AG08395 (cell line): ENCODE measurements at regions not wholly inside any gene's neighbourhood (a gene's known extent, or its start where the extent isn't known, plus 50 kb on each side); places are given as distances from the start of the nearest gene placed in this dataset.
"Not testable (repeated sequence)": the region's sequence is repeated elsewhere in the genome, so short reads cannot be mapped to it uniquely, and the experiment has no call there.

Experiments
- DNase-seq: peaks from one replicate; pipeline ENCODE4 v3.0.0; 2012; ENCODE audit warnings: mixed read lengths, low spot score

DNA sequence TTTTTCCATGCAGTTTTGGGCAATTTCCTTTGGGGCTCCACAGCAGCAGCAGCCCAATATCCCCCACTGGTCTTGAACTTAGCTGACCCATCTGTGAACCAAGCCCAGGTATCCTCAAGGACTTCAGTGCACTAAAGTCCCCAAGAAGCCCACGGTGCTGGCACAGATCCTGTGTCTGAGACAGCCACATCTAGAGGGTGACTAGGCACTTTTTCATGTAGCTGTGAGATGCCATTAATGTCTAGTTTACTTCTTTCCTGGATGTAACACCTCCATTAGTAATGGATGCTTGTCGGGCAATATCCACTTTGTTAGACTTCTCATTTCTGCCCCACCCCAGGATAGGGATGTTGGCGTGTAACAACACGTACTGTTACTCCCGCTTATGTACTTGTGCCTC lies 117.9 kb downstream of the GPCPD1 start:
- no peak for DNase-seq

DNA sequence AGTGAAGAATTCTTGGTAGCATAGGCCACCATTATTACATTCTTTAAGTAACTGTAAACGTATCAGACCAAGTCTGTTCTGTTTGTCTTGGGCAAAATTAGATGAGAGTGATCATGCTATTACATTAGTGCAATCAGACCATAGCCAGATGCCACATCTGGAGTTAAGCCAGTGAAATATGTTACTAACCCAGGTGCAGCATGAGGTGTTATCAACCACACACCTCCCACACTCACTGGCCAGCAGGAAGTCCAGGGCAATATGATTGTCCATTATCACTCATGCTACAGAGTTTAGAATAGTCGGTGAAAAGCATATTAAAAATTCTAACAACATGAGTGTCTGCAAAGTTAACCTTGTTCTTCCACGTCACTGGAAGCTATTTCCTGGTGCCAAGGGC lies 119.4 kb downstream of the GPCPD1 start:
- no peak for DNase-seq

DNA sequence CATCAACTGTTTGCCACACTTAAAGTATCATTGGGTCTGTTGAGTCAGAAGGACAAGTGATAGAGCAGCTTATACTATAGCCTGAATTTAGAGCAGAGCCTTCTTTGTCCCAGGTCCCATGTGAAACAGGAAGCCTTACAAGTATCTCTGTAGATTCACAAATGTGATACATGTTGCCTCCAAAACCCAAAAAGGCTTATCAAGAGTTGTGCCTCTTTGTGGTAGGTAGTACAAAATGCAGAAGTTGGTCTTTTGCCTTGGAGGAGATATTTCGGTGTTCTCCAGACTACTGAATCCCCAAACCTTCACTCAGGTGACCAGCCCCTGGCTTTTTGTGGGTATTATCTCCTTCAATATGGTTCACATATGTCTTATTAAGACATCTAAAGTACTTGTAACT lies 121.2 kb downstream of the GPCPD1 start:
- no peak for DNase-seq

DNA sequence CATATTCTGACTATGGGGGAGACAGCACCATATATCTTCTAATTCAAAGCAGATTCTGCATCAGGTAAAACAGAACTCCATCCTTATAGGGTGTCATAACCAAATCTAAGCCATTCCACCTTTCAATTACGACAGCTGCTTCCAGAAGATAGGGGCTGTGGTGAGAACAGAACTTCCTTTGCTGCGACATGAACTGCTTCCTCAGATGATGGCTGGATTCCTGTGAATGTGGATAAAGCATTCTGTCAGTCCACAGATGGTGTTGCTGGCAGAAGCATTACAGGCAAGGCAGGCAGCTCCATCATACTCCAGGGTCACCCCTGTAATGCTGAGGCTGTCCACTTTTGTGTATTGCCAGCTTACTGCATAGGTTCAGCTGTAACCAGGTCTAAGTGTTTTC lies 122.0 kb downstream of the GPCPD1 start:
- no peak for DNase-seq

DNA sequence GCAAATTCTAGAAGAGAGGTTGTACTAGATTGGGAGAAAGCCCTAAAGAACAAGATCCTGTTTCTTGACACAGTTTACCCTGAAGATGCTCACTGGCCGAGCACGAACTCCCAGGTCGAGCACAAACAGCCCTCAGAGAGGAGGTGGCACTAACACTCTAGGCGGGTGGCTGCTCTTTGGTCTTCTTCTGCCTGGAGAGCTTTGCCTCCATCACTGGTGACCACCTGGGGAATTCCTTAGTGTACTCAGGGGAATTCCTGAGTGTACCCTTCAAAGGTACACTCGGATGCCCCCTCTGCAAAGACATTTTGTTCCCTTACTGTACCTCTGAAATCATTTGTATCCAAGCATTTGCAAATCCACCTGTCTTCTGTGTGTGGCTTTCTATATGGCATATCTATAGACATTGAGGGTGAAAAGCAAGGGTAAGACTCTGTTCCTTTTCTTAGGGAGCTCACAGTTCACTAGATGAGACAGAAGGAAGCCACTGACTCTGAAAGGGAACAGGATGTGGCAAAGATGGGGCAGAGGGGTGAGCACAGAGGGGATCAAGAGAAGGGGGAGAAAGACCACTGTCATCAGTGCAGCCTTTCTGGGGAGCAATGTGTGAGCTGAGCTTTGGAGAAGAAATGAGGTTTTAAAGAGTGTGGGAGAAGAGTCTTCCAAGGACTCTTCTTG lies 124.3 kb downstream of the GPCPD1 start:
- DNase-seq: no peak

DNA sequence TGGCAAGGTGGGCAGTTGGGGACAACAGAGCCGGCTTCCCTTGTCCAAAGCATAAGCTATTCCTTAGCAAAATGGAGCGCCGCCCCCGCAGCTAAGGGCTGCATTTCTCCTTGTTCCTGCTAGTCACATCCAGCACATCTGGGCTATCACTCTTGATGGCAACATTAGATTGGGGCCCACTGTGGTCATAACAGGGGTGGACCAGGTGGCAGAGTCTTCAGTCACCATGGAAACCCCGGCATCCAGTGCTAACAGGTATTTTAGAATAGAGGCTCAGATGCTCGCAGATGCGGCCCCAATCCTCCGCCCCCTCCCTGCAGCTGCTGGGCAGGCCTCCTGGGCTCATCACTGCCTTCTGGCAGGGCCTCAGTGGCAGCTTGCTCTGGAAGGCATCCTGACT lies 125.9 kb downstream of the GPCPD1 start:
- DNase-seq: no peak

DNA sequence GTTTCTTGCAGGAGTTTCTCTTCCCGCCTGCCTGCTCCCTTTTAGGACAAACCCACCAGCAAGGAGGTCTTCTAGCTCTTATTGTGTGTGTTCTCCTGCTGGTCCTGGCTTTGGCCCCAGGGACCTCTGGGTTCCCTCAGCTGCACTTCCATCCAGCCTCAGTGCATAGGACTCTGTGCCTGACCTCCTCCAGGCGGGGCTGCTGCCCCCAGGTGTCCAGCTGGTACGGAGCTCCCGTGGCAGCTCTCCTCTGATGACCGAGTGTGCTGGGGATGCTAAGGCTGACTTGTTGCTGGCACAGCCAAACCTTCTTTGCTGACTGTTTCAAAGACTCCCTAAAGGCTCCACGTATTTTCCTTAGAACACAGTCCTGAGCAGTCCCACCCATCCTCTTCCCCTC lies 126.5 kb downstream of the GPCPD1 start:
- DNase-seq: no peak

DNA sequence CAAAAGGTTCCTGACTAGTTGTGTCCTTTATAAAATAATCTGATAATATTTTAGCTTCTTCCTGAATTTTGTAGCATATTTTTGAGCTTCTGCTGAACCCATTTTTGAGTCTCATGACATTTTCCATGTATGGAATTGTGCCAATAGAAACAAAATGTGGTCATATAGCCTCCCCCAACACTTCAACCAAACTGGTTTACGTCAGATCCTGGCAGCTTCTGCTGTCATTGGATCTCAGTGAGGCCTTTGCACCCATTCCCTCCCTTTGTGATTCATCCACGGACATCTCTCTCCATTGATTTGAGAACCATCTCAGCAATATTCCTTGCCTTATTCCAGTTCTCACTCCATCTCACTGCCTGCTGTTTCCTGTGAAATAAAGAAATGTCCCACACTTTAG lies 128.0 kb downstream of the GPCPD1 start:
- no peak for DNase-seq

DNA sequence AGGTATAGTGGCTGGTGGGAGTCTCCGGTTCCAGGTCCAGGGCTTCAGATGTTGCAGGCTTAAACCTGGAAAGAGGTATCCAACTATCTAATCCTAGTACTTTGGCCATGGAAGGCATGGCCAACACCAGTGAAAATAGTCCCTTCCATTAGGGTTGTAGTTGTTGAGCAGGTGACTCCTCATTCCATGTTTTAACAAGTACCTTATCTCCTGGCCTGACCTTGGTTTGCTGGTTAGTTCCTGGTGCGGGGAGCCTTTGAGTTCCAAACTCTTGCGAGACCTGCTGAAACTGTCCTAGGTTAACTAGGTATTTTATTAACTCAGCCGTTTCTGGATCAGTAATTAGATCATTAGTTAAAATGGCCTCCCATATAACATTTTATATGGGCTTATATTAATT lies 128.9 kb downstream of the GPCPD1 start:
- DNase-seq: no peak

DNA sequence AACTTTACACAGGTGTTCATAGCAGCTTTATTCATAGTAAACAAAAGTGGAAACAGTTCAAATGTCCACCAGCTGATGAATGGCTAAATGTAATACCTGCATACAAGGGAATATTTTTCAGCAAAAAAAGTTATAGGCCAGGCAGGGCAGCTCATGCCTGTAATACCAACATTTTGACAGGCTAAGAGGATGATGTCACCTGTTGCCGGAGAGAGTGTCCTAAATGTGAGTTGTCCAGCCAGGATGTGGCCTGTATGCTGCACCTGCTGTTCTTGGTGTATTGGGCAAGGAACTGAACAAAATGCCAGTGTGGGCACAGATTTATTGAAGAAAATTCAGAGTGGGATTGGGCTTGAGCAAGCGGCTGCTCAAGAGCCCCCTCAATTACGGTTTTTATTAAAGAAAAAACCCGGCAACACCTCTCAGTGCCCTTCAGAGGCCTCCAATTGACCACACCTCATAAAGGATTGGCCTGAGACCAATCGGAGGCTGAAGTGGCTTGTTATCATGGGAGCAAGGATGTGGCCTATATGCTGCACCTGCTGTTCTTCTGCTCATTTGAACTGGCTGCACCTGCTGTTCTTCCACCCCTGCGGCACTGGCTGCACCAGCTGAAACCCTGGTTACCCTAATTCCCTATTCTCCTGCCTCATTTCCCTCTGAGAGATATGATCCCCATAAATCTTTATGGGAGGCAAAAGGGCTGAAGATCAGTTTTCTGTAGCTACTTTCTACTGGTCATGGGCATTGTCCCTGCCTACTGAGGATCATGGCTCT lies 129.8 kb downstream of the GPCPD1 start:
- DNase-seq: no peak

DNA sequence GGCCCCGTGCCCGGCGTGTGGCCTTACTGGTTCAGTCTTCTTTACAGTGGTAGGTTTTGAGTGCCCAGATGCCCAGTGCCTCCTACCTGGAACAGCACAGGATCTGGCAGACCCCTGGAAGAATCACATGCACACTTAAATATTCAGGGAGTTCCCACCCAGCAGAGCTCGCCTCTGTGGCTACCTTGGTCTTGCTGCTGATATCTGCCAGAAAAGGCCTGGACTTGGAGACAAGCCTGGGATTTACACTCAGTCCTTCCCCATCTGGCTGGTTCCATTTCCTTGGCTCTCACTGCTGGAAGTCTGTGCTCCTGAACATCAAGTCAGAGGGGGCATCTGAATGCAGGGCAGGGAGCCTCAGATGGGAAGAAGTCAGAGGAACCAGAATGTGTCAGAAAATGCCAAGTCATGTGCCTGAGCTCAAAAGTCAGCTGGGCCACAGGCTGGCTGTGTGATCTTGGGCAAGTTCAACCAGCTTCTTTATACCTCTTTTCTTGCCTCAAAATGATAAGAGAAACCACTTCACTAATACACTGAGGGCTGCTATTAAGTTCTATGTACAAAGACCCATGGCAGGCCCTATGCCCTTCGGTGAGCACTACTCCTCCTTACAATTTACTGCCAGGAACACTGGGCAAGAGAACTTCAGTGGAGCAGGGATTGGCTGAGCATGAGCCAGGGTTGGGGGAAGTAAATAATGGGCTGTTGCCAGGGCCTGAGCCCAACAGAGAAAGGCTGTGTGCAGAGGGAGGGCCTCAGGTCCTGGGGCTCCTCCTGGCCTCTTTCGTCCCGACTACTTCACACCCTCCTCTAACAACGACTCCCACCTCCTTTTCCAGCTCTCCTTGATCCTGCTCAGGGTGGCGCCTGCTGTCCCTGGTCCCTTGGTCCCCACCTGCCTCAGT lies 135.9 kb downstream of the GPCPD1 start:
- no peak for DNase-seq

DNA sequence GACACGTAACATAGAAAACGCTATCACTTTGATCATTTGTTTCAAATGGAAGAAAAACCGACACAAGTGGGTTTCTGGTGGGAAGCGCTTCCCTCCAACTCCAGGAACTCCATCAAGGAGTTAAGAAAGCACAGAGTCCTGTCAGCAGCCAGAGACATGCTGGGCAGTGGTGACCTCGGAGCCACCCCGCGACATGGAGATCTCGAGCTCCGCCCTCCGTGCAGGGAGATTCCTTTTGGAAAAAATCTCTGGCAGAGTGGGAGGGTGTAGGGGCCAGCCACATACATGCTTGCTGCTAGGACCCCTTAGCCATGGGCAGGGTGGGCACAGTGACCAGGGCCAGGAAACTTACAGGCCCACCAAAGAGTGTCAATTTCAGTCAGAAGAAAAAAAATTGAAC lies 138.9 kb downstream of the GPCPD1 start:
- DNase-seq: not testable (repeated sequence)

DNA sequence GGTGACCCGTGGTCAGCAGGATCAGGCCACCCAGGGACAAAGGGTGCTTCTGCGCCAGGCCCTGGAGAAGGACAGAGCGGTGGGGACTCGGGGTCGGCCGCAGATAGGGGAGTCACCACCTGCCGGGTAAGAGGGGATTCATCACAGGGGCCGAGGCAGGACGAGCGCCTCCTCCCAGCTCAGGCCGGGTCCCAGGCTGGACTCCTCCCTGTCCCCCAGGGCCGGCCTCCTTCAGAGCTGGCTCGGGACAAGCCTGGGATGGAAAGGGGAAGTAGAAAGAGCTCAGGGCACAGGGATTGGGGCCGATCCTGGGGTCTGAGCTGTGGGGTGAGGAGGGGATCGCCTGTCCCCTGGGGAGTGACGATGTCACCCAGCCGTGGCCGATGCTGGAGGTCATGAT lies 139.4 kb downstream of the GPCPD1 start:
- no peak for DNase-seq

DNA sequence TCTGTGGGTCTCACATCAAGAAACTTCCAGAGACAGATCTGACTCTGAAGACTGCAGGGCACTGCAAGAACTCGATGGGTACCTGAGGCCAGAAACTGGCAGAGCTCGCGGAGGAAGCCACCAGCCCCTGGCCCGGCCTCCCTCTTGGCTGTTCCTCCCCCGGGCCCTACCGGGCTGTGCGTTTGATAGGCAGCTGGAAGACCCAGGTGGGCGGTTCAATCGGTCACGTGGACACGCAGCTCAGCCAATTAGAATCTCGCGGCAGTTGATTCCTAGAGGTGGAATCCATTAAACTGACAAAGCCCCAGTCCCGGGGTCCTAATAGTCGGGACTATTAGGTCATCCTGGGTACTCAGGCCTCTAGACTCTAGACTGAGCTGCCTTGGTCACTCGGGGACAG lies 139.9 kb downstream of the GPCPD1 start:
- DNase-seq: no peak

DNA sequence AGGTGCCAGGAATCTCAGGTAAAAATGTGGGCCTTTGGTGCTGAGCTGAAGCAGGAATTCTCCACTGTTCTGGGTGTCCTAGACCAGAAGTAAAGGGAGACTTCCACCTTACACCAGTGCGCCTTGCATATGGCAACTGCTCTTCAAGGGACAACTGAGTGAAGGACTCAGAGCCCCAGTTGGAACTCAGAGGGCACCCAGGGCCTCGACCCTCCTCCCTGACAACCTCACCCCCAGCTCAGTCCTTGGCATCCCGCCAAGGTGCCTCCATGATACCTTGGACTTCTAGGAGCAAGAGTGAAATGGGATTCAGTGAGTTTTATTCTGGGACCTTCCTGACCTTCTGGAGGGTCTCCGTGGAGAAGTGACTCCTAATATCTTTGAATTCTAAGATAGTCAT lies 140.3 kb downstream of the GPCPD1 start:
- no peak for DNase-seq

DNA sequence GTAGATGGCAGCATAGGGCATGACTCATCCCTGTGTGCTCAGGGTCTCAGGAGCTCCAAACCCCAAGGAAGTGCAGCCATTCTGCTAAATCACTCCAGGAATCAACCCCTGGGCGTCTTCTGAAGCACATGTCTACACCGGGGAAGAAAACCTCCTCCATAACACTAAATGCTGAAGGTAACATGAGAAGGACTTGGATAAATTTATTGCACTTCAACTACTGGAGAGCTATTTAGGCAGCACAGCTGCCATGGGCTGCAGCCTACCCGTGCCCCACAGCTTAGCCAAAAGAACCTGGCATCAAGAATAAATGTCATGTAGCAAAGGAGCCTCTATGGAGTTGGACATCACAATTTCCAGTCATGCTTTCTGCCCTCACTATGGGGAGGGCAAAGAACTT lies 141.7 kb downstream of the GPCPD1 start:
- DNase-seq: no peak

DNA sequence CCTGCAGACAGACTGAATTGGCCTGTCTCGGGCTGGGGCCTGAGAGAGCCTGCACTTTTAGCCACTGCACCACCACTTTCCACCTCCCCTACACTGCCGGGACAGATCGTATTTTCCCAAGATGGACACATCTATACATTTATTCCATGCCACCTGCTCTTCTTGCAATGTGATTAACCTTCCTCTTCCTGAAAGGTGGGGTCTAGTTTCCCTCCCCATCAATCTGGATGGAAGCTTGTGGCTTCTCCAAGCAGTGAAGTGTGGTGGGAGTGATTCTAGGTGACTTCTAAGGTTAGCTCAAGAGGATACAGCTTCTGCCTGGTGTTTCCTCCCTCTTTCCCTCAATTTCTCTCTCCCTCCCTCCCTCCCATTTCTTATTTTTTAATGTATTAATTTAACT lies 143.7 kb downstream of the GPCPD1 start:
- no peak for DNase-seq

DNA sequence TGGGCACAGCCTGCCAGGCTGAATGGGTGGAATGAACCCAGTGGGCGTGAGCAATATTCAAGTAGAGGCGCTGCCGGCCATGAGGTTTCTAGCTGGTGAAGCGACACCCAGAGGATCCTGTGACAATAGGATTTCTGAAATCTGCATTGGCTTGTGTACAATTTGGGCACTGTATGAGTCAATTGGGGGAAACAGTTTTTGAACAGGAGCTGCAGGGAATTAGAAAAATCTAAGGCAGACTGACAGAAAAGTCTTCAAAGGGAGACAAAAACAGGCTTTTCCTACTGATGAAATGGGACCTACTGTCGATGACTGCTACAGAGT lies 145.2 kb downstream of the GPCPD1 start:
- no peak for DNase-seq

DNA sequence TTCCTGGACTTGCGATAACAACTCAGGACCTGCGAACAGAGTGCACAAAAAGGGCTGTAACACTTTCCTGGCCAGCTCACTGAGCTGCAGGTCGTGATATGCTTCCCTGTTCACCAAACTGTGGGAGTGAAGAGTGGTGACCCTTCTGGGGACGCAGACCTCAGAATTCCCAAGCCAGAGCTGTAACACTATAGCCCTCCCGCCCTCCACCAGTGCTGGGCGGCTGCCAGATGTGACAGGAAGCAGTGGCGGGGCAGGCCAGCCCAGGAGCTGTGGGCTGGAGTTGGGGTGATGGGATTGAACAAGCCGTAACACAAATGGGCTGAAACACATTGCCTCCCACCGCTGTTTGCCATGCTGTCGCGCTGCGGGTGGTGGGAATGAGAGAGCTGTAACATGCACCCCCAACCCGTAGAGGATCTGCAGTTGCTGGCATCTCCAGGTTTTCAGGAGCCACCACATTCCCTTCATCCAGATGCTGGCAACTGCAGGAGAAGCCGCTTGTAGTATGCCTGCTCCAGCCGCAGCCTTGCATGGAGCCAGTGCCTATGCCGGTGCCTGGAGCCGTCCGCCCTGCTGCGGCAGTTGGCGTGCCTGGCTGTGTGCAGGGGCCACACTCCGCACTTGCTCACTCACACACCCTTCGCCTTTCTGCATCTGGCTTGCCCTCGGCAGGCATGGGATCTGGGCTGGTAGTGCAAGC lies 145.8 kb downstream of the GPCPD1 start:
- no peak for DNase-seq

DNA sequence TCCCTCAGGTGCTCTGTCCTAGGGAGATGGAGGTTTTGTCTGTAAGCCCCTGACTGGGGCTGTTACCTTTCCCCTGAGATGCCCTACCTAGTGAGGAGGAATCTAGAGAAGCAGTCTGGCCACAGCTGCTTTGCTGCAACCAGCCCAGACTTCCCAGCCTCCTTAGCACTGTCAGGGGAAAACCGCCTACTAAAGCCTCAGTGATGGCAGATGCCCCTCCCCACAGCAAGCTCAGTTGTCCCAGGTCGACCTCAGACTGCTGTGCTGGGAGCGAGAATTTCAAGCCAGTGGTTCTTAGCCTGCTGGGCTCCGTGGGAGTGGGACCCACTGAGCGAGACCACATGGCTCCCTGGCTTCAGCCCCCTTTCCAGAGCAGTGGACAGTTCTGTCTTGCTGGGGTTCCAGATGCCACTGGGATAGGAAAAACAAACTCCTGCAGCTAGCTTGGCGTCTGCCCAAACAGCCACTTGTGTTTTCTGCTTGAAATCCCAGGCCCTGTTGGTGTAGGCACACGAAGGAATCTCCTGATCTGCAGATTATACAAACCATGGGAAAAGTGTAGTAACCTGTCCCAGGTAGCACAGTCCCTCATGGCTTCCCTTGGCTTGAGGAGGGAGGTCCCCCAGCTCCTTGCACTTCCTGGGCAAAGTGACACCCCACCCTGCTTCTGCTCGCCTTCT lies 146.4 kb upstream of the PROKR2 start:
- DNase-seq: no peak

DNA sequence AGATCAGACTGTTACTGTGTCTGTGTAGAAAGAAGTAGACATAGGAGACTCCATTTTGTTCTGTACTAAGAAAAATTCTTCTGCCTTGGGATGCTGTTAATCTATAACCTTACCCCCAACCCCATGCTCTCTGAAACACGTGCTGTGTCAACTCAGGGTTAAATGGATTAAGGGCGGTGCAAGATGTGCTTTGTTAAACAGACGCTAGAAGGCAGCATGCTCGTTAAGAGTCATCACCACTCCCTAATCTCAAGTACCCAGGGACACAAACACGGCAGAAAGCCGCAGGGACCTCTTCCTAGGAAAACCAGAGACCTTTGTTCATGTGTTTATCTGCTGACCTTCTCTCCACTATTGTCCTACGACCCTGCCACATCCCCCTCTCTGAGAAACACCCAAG lies 137.0 kb upstream of the PROKR2 start:
- DNase-seq: not testable (repeated sequence)

DNA sequence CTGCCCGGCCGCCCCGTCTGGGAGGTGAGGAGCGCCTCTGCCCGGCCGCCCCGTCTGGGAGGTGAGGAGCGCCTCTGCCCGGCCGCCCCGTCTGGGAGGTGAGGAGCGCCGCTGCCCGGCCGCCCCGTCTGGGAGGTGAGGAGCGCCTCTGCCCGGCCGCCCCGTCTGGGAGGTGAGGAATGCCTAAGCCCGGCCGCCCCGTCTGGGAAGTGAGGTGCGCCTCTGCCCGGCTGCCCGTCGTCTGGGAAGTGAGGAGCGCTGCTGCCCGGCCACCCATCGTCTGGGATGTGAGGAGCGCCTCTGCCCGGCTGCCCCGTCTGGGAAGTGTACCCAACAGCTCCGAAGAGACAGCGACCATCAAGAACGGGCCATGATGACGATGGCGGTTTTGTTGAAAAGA lies 136.6 kb upstream of the PROKR2 start:
- DNase-seq: not testable (repeated sequence)
